Neutrophil (primary cell): ENCODE measurements at regions not wholly inside any gene's neighbourhood (a gene's known extent, or its start where the extent isn't known, plus 50 kb on each side); places are given as distances from the start of the nearest gene placed in this dataset.
"Not testable (repeated sequence)": the region's sequence is repeated elsewhere in the genome, so short reads cannot be mapped to it uniquely, and the experiment has no call there.

Experiments used
- H3K27ac ChIP-seq: fragments of 200-600 bp; sonication (generic); 2 replicates; pipeline ENCODE4 v1.5.1; 2016; ENCODE audit warnings: mild to moderate bottlenecking, moderate library complexity
- H3K27me3 ChIP-seq: fragments of 200-600 bp; sonication (generic); 2 replicates; pipeline ENCODE4 v1.6.0; 2016; ENCODE audit warnings: mild to moderate bottlenecking
- H3K36me3 ChIP-seq: fragments of 200-600 bp; sonication (generic); 2 replicates; pipeline ENCODE4 v1.5.1; 2017
- H3K4me1 ChIP-seq, 2 experiments: fragments of 200-600 bp in 1 of 2; sonication (generic) in 1 of 2; 1 replicate in 1 of 2; 2 replicates in 1 of 2; pipeline versions ENCODE4 v1.5.1 to v1.6.1; 2013 to 2016; ENCODE audit warnings: low read depth in 1 of 2, low read length in 1 of 2, mild to moderate bottlenecking in 1 of 2, moderate library complexity in 1 of 2; ENCODE audit not compliant: control insufficient read depth in 1 of 2, insufficient read depth in 1 of 2
- H3K4me3 ChIP-seq, 2 experiments: fragments of 200-600 bp in 1 of 2; sonication (generic) in 1 of 2; 1 replicate in 1 of 2; 2 replicates in 1 of 2; pipeline ENCODE4 v1.5.1; 2013 to 2016; ENCODE audit warnings: low read depth in 1 of 2, low read length in 1 of 2, mild to moderate bottlenecking in 1 of 2, moderate library complexity in 1 of 2
- H3K9me3 ChIP-seq: fragments of 200-600 bp; sonication (generic); 2 replicates; pipeline ENCODE4 v1.5.1; 2016
- CTCF ChIP-seq: fragments of 200-600 bp; sonication (generic); IDR thresholded peaks from 2 replicates; pipeline ENCODE4 v1.5.1; 2016; ENCODE audit warnings: antibody characterized with exemption

GRCh38 chr18:4986066-4986465 is 211.0 kb downstream of the AKAIN1 start:
- no peaks in the 10 kb centered on the region for H3K27me3 ChIP-seq
- TF ChIP-seq CTCF = no peak

GRCh38 chr18:4961121-4961909 is 235.7 kb downstream of the AKAIN1 start:
- Histone ChIP-seq H3K4me3 (no peak overlapping the region), H3K4me1 (no peaks in the 10 kb centered on the region), H3K27me3 (no peaks in the 10 kb centered on the region), H3K27ac (no peak overlapping the region), H3K36me3 (no peaks in the 10 kb centered on the region), H3K9me3 (no peaks in the 10 kb centered on the region)
- TF ChIP-seq CTCF = no peak

More at GRCh38 chr18:4986066-4986465, 211.0 kb downstream of the AKAIN1 start:
- Histone ChIP-seq H3K27ac (no peak overlapping the region), H3K36me3 (no peaks in the 10 kb centered on the region), H3K9me3 (no peaks in the 10 kb centered on the region), H3K4me1 (no peaks in the 10 kb centered on the region), H3K4me3 (no peak overlapping the region)

- Histone ChIP-seq H3K27ac (no peak overlapping the region), H3K4me1 (no peaks in the 10 kb centered on the region), H3K36me3 (no peaks in the 10 kb centered on the region), H3K9me3 (no peaks in the 10 kb centered on the region), H3K4me3 (no peak overlapping the region), H3K27me3 (no peaks in the 10 kb centered on the region)
- TF ChIP-seq CTCF = no peak
These were observed 236.5 kb downstream of the AKAIN1 start for GRCh38 chr18:4960578-4960977.

GRCh38 chr18:4931209-4931608 is 265.8 kb downstream of the AKAIN1 start:
- no peaks in the 10 kb centered on the region for H3K36me3 ChIP-seq
- no peaks in the 10 kb centered on the region for H3K4me1 ChIP-seq
- TF ChIP-seq CTCF = no peak
- H3K27me3 ChIP-seq = no peaks in the 10 kb centered on the region
- no peak overlapping the region for H3K27ac ChIP-seq
- no peak overlapping the region for H3K4me3 ChIP-seq
- H3K9me3 ChIP-seq = no peaks in the 10 kb centered on the region

- H3K27ac ChIP-seq = no peak overlapping the region
- no peaks in the 10 kb centered on the region for H3K9me3 ChIP-seq
- H3K4me1 ChIP-seq = no peaks in the 10 kb centered on the region
- H3K36me3 ChIP-seq = no peaks in the 10 kb centered on the region
- TF ChIP-seq CTCF = no peak
- H3K4me3 ChIP-seq = no peak overlapping the region
- no peaks in the 10 kb centered on the region for H3K27me3 ChIP-seq
These were observed 275.5 kb downstream of the AKAIN1 start for GRCh38 chr18:4921548-4921947.

GRCh38 chr18:4917509-4917908 is 279.5 kb downstream of the AKAIN1 start:
- not testable (repeated sequence) for H3K36me3 ChIP-seq, H3K9me3 ChIP-seq, H3K27ac ChIP-seq, H3K4me3 ChIP-seq, H3K27me3 ChIP-seq, H3K4me1 ChIP-seq
